Heart right ventricle (tissue), 16 donors: ENCODE measurements at regions not wholly inside any gene's neighbourhood (a gene's known extent, or its start where the extent isn't known, plus 50 kb on each side); places are given as distances from the start of the nearest gene placed in this dataset.
"Not testable (repeated sequence)": the region's sequence is repeated elsewhere in the genome, so short reads cannot be mapped to it uniquely, and the experiment has no call there.

Source experiments
- ATAC-seq, 8 donors: fragments of 200-7000 bp; cut with Tn5 transposase; one replicate each; pipeline ENCODE4 v1.9.1; 2020; ENCODE audit warnings: mild to moderate bottlenecking in 8 of 8, moderate library complexity in 8 of 8, moderate number of reproducible peaks in 1 of 8
- DNase-seq, 2 donors: peaks; one replicate each; pipeline ENCODE4 v3.0.0-alpha.2; 2020
- H3K27ac ChIP-seq, 10 donors: fragments of 200-600 bp; sonication (generic) in 2 of 10; one replicate each; pipeline versions ENCODE4 v1.5.0 to v1.8.0; 2020 to 2022; ENCODE audit warnings: mild to moderate bottlenecking in 3 of 10
- H3K27me3 ChIP-seq, 7 donors: fragments of 200-600 bp; one replicate each; pipeline ENCODE4 v1.8.0; 2021 to 2022; ENCODE audit warnings: mild to moderate bottlenecking in 2 of 7
- H3K36me3 ChIP-seq, 9 donors: fragments of 200-600 bp; sonication (generic) in 1 of 9; one replicate each; pipeline versions ENCODE4 v1.5.0 to v1.8.0; 2020 to 2022; ENCODE audit warnings: mild to moderate bottlenecking in 2 of 9
- H3K4me1 ChIP-seq, 9 donors: fragments of 200-600 bp; sonication (generic) in 1 of 9; one replicate each; pipeline versions ENCODE4 v1.5.0 to v1.8.0; 2020 to 2022; ENCODE audit warnings: mild to moderate bottlenecking in 4 of 9
- H3K4me3 ChIP-seq, 10 donors: fragments of 200-600 bp; sonication (generic) in 2 of 10; one replicate each; pipeline versions ENCODE4 v1.5.0 to v1.8.0; 2020 to 2022; ENCODE audit warnings: mild to moderate bottlenecking in 7 of 10, moderate library complexity in 2 of 10
- H3K9me3 ChIP-seq, 11 donors: fragments of 200-600 bp in 10 of 11; sonication (generic) in 2 of 11; one replicate each; pipeline versions ENCODE4 v1.5.0 to v1.8.0; 2013 to 2022; ENCODE audit warnings: mild to moderate bottlenecking in 2 of 11, control low read depth in 1 of 11, moderate library complexity in 1 of 11
- CTCF ChIP-seq, 9 donors: fragments of 200-600 bp; sonication (generic) in 2 of 9; IDR thresholded peaks; one replicate each; pipeline versions ENCODE4 v1.5.0 to v1.8.0; 2021 to 2022; ENCODE audit warnings: antibody characterized with exemption in 9 of 9, mild to moderate bottlenecking in 5 of 9, moderate library complexity in 1 of 9
- WGBS, 2 donors: extraction: QIAGEN DNeasy Blood & Tissue Kit; methylation state at CpG; one replicate each; pipeline ENCODE4 v1.1.7; 2013; ENCODE audit warnings: inconsistent platforms in 1 of 2; 5-methylcytosine and 5-hydroxymethylcytosine counted together
- intact Hi-C, 10 donors: fragments of 100-400 bp; cut with DNase I; formaldehyde crosslinking; loops; one replicate each; pipeline versions ENCODE4 v1.11.1 to v1.14.2; 2022
- donor health status: Arrhythmogenic right ventricular cardiomyopathy.
- donor health status: ischemic (EF 13 %, LVEDD 7.1; RV severe dilation, severe dysfunction).
- donor health status: healthy with polysubstance abuse.
- donor health status: DM: no; HTN: yes; CAD: no.
- donor health status: DM: no; HTN: no; CAD: no.
- donor health status: ischemic (EF 25% LVEDD 6.9; RV normal size, moderate dysfunction).
- donor health status: ischemic (EF 25% LVEDD 5.7; RV mildly dilated, moderate dysfunction).
- donor health status: healthy.
- donor health status: DM: yes; HTN: yes; CAD: no.
- donor health status: Ischemic cardiomyopathy.
- donor health status: ischemic (EF 35%, LVEDD 5.7; RV mildly dilated, moderate dysfunction).
- donor health status: nonischemic (EF 11% LVEDD 7.7; RV severe dilation, severe dysfunction).
- donor health status: DM: yes; HTN: yes; CAD: no.
- donor health status: PGD.
- donor health status: ischemic (EF 29% LVEDD 5.4; RV normal size, mild dysfunction).
- donor health status: nonischemic (EF 23%, LVEDD 6.1; RV moderate dilation, normal function).

GRCh38 chrY:21650496-21650895 lies 115.8 kb downstream of the RBMY1A1 start:
- no peak for ATAC-seq
- 48 to 67% methylated on average over 1 of the region's 1 CpG for WGBS, 2 donors
- TF ChIP-seq CTCF (IDR thresholded peaks at IDR 0.05), result no peak
- H3K27me3 ChIP-seq, result no peaks in the 10 kb centered on the region
- H3K4me1 ChIP-seq, result no peaks in the 10 kb centered on the region
- DNase-seq, result no peak
- H3K27ac ChIP-seq, result no peak overlapping the region
- no peaks in the 10 kb centered on the region for H3K36me3 ChIP-seq
- intact Hi-C loops, result no loop called here
- H3K9me3 ChIP-seq, result no peaks in the 10 kb centered on the region
- no peak overlapping the region for H3K4me3 ChIP-seq

GRCh38 chrY:21659057-21659456 lies 124.4 kb downstream of the RBMY1A1 start:
- H3K4me1 ChIP-seq, DNase-seq, H3K9me3 ChIP-seq, H3K27me3 ChIP-seq, intact Hi-C loops, H3K36me3 ChIP-seq, H3K27ac ChIP-seq, H3K4me3 ChIP-seq: not testable (repeated sequence)
- peak in 5 of 8 donors; percentile 25 to 99 (median 89) for ATAC-seq

- 38 to 67% methylated on average over 2 of the region's 2 CpGs for whole genome bisulfite sequencing, 2 donors
- H3K4me1 ChIP-seq, intact Hi-C loops, H3K4me3 ChIP-seq, H3K9me3 ChIP-seq, H3K27ac ChIP-seq, H3K27me3 ChIP-seq, H3K36me3 ChIP-seq: not testable (repeated sequence)
- ATAC-seq (peak in 5 of 8 donors; percentile 38 to 82 (median 75)), DNase-seq (peak in 1 of 2 donors; percentile 3)
Observed at GRCh38 chrY:21679590-21679989, 144.9 kb downstream of the RBMY1A1 start.

- ATAC-seq, H3K36me3 ChIP-seq, H3K9me3 ChIP-seq, intact Hi-C loops, H3K27me3 ChIP-seq, H3K4me1 ChIP-seq, H3K4me3 ChIP-seq, DNase-seq, H3K27ac ChIP-seq: not testable (repeated sequence)
- WGBS, 2 donors, result 56 to 57% methylated on average over 2 to 3 of the region's 3 CpGs
Observed at GRCh38 chrY:21686369-21686768, 151.7 kb downstream of the RBMY1A1 start.

- 29 to 53% methylated on average over 1 of the region's 1 CpG for WGBS, 2 donors
- DNase-seq, ATAC-seq, H3K27ac ChIP-seq, H3K9me3 ChIP-seq, intact Hi-C loops, H3K36me3 ChIP-seq, H3K27me3 ChIP-seq, H3K4me3 ChIP-seq: not testable (repeated sequence)
- peaks cover 0 to 20% (median 0%) of the 10 kb centered on the region in 9 donors for H3K4me1 ChIP-seq
Observed at GRCh38 chrY:21701951-21702350, 167.3 kb downstream of the RBMY1A1 start.

- H3K4me3 ChIP-seq, H3K36me3 ChIP-seq, intact Hi-C loops, H3K9me3 ChIP-seq, H3K27me3 ChIP-seq: not testable (repeated sequence)
- DNase-seq (peak in 1 of 2 donors; percentile 38), ATAC-seq (peak in 5 of 8 donors; percentile 83 to 95 (median 92))
- peaks cover 0 to 20% (median 0%) of the 10 kb centered on the region in 9 donors for H3K4me1 ChIP-seq
- H3K27ac ChIP-seq, result peak overlapping the region in 3 of 10 donors; percentile 31 to 58 (median 43)
- WGBS, 2 donors, result 28 to 63% methylated on average over 5 of the region's 5 CpGs
Observed at GRCh38 chrY:21702927-21703326, 168.2 kb downstream of the RBMY1A1 start.

GRCh38 chrY:21705309-21705708 lies 170.6 kb downstream of the RBMY1A1 start:
- DNase-seq (no peak), ATAC-seq (peak in 1 of 8 donors; percentile 50)
- intact Hi-C loops, result no loop called here
- TF ChIP-seq CTCF (IDR thresholded peaks at IDR 0.05), result no peak
- Histone ChIP-seq H3K27me3 (no peaks in the 10 kb centered on the region), H3K4me1 (peaks cover 0 to 20% (median 0%) of the 10 kb centered on the region in 9 donors), H3K36me3 (no peaks in the 10 kb centered on the region), H3K27ac (no peak overlapping the region), H3K9me3 (peaks cover 0 to 13% (median 0%) of the 10 kb centered on the region in 11 donors), H3K4me3 (no peak overlapping the region)

- H3K36me3 ChIP-seq, H3K4me3 ChIP-seq, ATAC-seq, H3K27me3 ChIP-seq, intact Hi-C loops, H3K27ac ChIP-seq, DNase-seq: not testable (repeated sequence)
- 16 to 64% methylated on average over 2 to 3 of the region's 3 CpGs for WGBS, 2 donors
- Histone ChIP-seq H3K4me1 (peaks cover 0 to 12% (median 0%) of the 10 kb centered on the region in 9 donors), H3K9me3 (peaks cover 0 to 13% (median 0%) of the 10 kb centered on the region in 11 donors)
Observed at GRCh38 chrY:21706611-21707010, 171.9 kb downstream of the RBMY1A1 start.

- H3K4me1 ChIP-seq, H3K27me3 ChIP-seq, H3K36me3 ChIP-seq, DNase-seq, H3K9me3 ChIP-seq, ATAC-seq, H3K4me3 ChIP-seq, H3K27ac ChIP-seq, intact Hi-C loops: not testable (repeated sequence)
- no CpG with 5 or more reads among the region's 2 CpGs for WGBS, 2 donors
Observed at GRCh38 chrY:21735489-21736060, 158.8 kb downstream of the RBMY1D start.

GRCh38 chrY:21744998-21745397 lies 149.3 kb downstream of the RBMY1D start:
- ATAC-seq, H3K4me3 ChIP-seq, intact Hi-C loops, DNase-seq, H3K36me3 ChIP-seq, H3K27me3 ChIP-seq, H3K4me1 ChIP-seq, H3K27ac ChIP-seq, H3K9me3 ChIP-seq: not testable (repeated sequence)
- no CpG with 5 or more reads among the region's 5 CpGs for WGBS, 2 donors
